Upper lobe of right lung (tissue), 1 donor: ENCODE measurements at regions not wholly inside any gene's neighbourhood (a gene's known extent, or its start where the extent isn't known, plus 50 kb on each side); places are given as distances from the start of the nearest gene placed in this dataset.

Experiments used
- ATAC-seq: fragments of 200-7000 bp; cut with Tn5 transposase; one replicate; pipeline ENCODE4 v1.9.1; 2020; ENCODE audit warnings: mild to moderate bottlenecking, moderate library complexity
- DNase-seq: peaks from one replicate; pipeline ENCODE4 v3.0.0-alpha.2; 2020
- H3K27ac ChIP-seq: fragments of 200-600 bp; one replicate; pipeline ENCODE4 v1.8.0; 2022
- H3K27me3 ChIP-seq: fragments of 200-600 bp; one replicate; pipeline ENCODE4 v1.8.0; 2022; ENCODE audit warnings: mild to moderate bottlenecking
- H3K36me3 ChIP-seq: fragments of 200-600 bp; one replicate; pipeline ENCODE4 v1.8.0; 2022
- H3K4me1 ChIP-seq: fragments of 200-600 bp; one replicate; pipeline ENCODE4 v1.8.0; 2022
- H3K4me3 ChIP-seq: fragments of 200-600 bp; one replicate; pipeline ENCODE4 v1.8.0; 2022; ENCODE audit warnings: mild to moderate bottlenecking
- H3K9me3 ChIP-seq: fragments of 200-600 bp; one replicate; pipeline ENCODE4 v1.8.0; 2022
- CTCF ChIP-seq: fragments of 200-600 bp; IDR thresholded peaks from one replicate; pipeline ENCODE4 v1.8.0; 2022; ENCODE audit warnings: antibody characterized with exemption
- intact Hi-C: fragments of 100-400 bp; cut with DNase I; formaldehyde crosslinking; loops from one replicate; pipeline ENCODE4 v1.11.0; 2022
- donor health status: DM: no; HTN: yes; CAD: no; lungs with severe emphysema.

- ATAC-seq = no peak
- Histone ChIP-seq H3K27ac (no peak overlapping the region), H3K9me3 (no peaks in the 10 kb centered on the region), H3K4me3 (no peak overlapping the region), H3K36me3 (no peaks in the 10 kb centered on the region), H3K27me3 (no peaks in the 10 kb centered on the region), H3K4me1 (no peaks in the 10 kb centered on the region)
- TF ChIP-seq CTCF = no peak
- intact Hi-C loops = no loop called here
- no peak for DNase-seq
These were observed 248.9 kb downstream of the GLI2 start for GRCh38 chr2:120984452-120985173.

GRCh38 chr2:120985174-120985996, 249.7 kb downstream of the GLI2 start:
- no peak for TF ChIP-seq CTCF
- H3K4me1 ChIP-seq = no peaks in the 10 kb centered on the region
- DNase-seq (no peak), ATAC-seq (no peak)
- no peak overlapping the region for H3K4me3 ChIP-seq
- H3K27ac ChIP-seq = no peak overlapping the region
- intact Hi-C loops = no loop called here
- H3K36me3 ChIP-seq = no peaks in the 10 kb centered on the region
- no peaks in the 10 kb centered on the region for H3K27me3 ChIP-seq
- no peaks in the 10 kb centered on the region for H3K9me3 ChIP-seq

- TF ChIP-seq CTCF = no peak
- no peak for ATAC-seq
These were observed 250.5 kb downstream of the GLI2 start for GRCh38 chr2:120985997-120986651.

GRCh38 chr2:120986898-120987650, 251.4 kb downstream of the GLI2 start:
- no peak for DNase-seq
- Histone ChIP-seq H3K9me3 (no peaks in the 10 kb centered on the region), H3K4me3 (no peak overlapping the region), H3K36me3 (no peaks in the 10 kb centered on the region), H3K27me3 (no peaks in the 10 kb centered on the region), H3K4me1 (no peaks in the 10 kb centered on the region), H3K27ac (no peak overlapping the region)
- intact Hi-C loops = no loop called here
- no peak for ATAC-seq
- TF ChIP-seq CTCF = no peak

More at GRCh38 chr2:120985997-120986651, 250.5 kb downstream of the GLI2 start:
- Histone ChIP-seq H3K27me3 (no peaks in the 10 kb centered on the region), H3K9me3 (no peaks in the 10 kb centered on the region), H3K4me1 (no peaks in the 10 kb centered on the region), H3K27ac (no peak overlapping the region), H3K36me3 (no peaks in the 10 kb centered on the region), H3K4me3 (no peak overlapping the region)
- intact Hi-C loops = no loop called here
- no peak for DNase-seq

GRCh38 chr2:120988051-120988699, 252.5 kb downstream of the GLI2 start:
- DNase-seq (no peak), ATAC-seq (no peak)
- Histone ChIP-seq H3K36me3 (no peaks in the 10 kb centered on the region), H3K4me3 (no peak overlapping the region), H3K4me1 (no peaks in the 10 kb centered on the region), H3K27ac (no peak overlapping the region), H3K27me3 (no peaks in the 10 kb centered on the region), H3K9me3 (no peaks in the 10 kb centered on the region)
- intact Hi-C loops = no loop called here
- TF ChIP-seq CTCF = no peak
